Endothelial cell of umbilical vein (primary cell): ENCODE measurements at regions not wholly inside any gene's neighbourhood (a gene's known extent, or its start where the extent isn't known, plus 50 kb on each side); places are given as distances from the start of the nearest gene placed in this dataset.

Experiments used
- CTCF ChIP-seq, 2 donors: IDR thresholded peaks; 1 replicate in 1 of 2; 2 replicates in 1 of 2; pipeline ENCODE4 v1.5.1; 2011; ENCODE audit warnings: low read length in 2 of 2, mild to moderate bottlenecking in 2 of 2, moderate library complexity in 2 of 2, control low read depth in 1 of 2, inconsistent platforms in 1 of 2, low read depth in 1 of 2; ENCODE audit not compliant: insufficient read depth in 1 of 2; ENCODE audit errors: extremely low read depth in 1 of 2
- EZH2 ChIP-seq: IDR thresholded peaks from 2 replicates; pipeline ENCODE4 v1.6.1; 2012; ENCODE audit warnings: borderline replicate concordance, low read depth, mild to moderate bottlenecking, moderate library complexity, low read length, inconsistent platforms; ENCODE audit not compliant: severe bottlenecking
- GATA2 ChIP-seq: IDR thresholded peaks from 2 replicates; pipeline ENCODE4 v1.7.0; 2011; ENCODE audit warnings: low read depth, mild to moderate bottlenecking, moderate library complexity, mixed read lengths, low read length; ENCODE audit not compliant: insufficient read length, insufficient read depth
- JUN ChIP-seq: IDR thresholded peaks from 2 replicates; pipeline ENCODE4 v1.6.1; 2011; ENCODE audit warnings: borderline replicate concordance, low read depth; ENCODE audit not compliant: insufficient read length, insufficient read depth
- MYC ChIP-seq: IDR thresholded peaks from one replicate; pipeline ENCODE4 v1.6.1; 2011; ENCODE audit warnings: mild to moderate bottlenecking, low read depth, low read length
- POLR2A ChIP-seq: IDR thresholded peaks from 2 replicates; pipeline ENCODE4 v1.6.1; 2012; ENCODE audit warnings: low read depth, mild to moderate bottlenecking, control low read depth, low read length
- POLR2AphosphoS5 ChIP-seq: IDR thresholded peaks from 2 replicates; pipeline ENCODE4 v1.6.1; 2012; ENCODE audit warnings: low read depth, mild to moderate bottlenecking, control low read depth, low read length, moderate library complexity; ENCODE audit not compliant: insufficient read depth
- TF ChIP-seq, protein P1 (sequence below): IDR thresholded peaks from 2 replicates; pipeline ENCODE4 v1.6.1; 2011; ENCODE audit not compliant: insufficient read depth, insufficient read length

- TF ChIP-seq EZH2: no peak
- TF ChIP-seq MYC: no peak
- no peak for TF ChIP-seq CTCF (IDR thresholded peaks at IDR 0.05; ENCODE audit: extremely low read depth in 1 of 2, insufficient read depth in 1 of 2, low read depth in 1 of 2, low read length in 2 of 2)
- no peak for TF ChIP-seq POLR2A
- no peak for TF ChIP-seq JUN
- no peak for TF ChIP-seq GATA2
- TF ChIP-seq, protein P1, sequence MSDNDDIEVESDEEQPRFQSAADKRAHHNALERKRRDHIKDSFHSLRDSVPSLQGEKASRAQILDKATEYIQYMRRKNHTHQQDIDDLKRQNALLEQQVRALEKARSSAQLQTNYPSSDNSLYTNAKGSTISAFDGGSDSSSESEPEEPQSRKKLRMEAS: no peak
- no peak for TF ChIP-seq POLR2AphosphoS5
Observed at GRCh38 chr1:232699814-232700213, 69.9 kb upstream of the SIPA1L2 start.
